Ectodermal cell (in vitro differentiated cells): ENCODE measurements at regions not wholly inside any gene's neighbourhood (a gene's known extent, or its start where the extent isn't known, plus 50 kb on each side); places are given as distances from the start of the nearest gene placed in this dataset.

Experiments
- H3K27ac ChIP-seq: 2 replicates; pipeline ENCODE4 v1.7.0; 2013; ENCODE audit warnings: mild to moderate bottlenecking, low read depth, low read length; ENCODE audit not compliant: insufficient read depth, poor library complexity, severe bottlenecking
- H3K27me3 ChIP-seq: 2 replicates; pipeline ENCODE4 v1.7.0; 2013; ENCODE audit warnings: mild to moderate bottlenecking, low read length; ENCODE audit not compliant: insufficient read depth, control insufficient read depth, poor library complexity, severe bottlenecking
- H3K36me3 ChIP-seq: one replicate; pipeline ENCODE4 v1.7.0; 2013; ENCODE audit warnings: low read length; ENCODE audit not compliant: control insufficient read depth, insufficient read depth
- H3K4me1 ChIP-seq: one replicate; pipeline ENCODE4 v1.7.0; 2013; ENCODE audit warnings: low read length; ENCODE audit not compliant: control insufficient read depth, insufficient read depth
- H3K4me3 ChIP-seq: 2 replicates; pipeline ENCODE4 v1.7.0; 2013; ENCODE audit warnings: low read depth, low read length, control low read depth; ENCODE audit not compliant: insufficient read depth
- H3K9me3 ChIP-seq: 2 replicates; pipeline ENCODE4 v1.7.0; 2013; ENCODE audit warnings: mild to moderate bottlenecking, low read length, moderate library complexity; ENCODE audit not compliant: control insufficient read depth
- WGBS, 2 experiments: methylation state at CpG; one replicate each; pipeline ENCODE4 v1.1.7; 2013; ENCODE audit warnings: missing lambda C conversion rate in 2 of 2; 5-methylcytosine and 5-hydroxymethylcytosine counted together

- WGBS, 2 experiments: 94 to 95% methylated on average over 13 of the region's 13 CpGs
- peaks cover 7% of the 10 kb centered on the region for H3K4me1 ChIP-seq
- no peak overlapping the region for H3K4me3 ChIP-seq
- no peaks in the 10 kb centered on the region for H3K9me3 ChIP-seq
- H3K27me3 ChIP-seq: no peaks in the 10 kb centered on the region
- no peak overlapping the region for H3K27ac ChIP-seq
- H3K36me3 ChIP-seq: no peaks in the 10 kb centered on the region
Measured at GRCh38 chr1:14140831-14141401, 440.9 kb downstream of the PRDM2 start.

GRCh38 chr1:14141656-14142055 is 441.7 kb downstream of the PRDM2 start:
- WGBS, 2 experiments: 94 to 95% methylated on average over 5 to 6 of the region's 6 CpGs

GRCh38 chr1:14142397-14143100 is 442.6 kb downstream of the PRDM2 start:
- Histone ChIP-seq H3K9me3 (no peaks in the 10 kb centered on the region), H3K4me1 (no peaks in the 10 kb centered on the region)
- WGBS, 2 experiments: 92 to 94% methylated on average over 11 of the region's 11 CpGs

More at GRCh38 chr1:14141656-14142055, 441.7 kb downstream of the PRDM2 start:
- Histone ChIP-seq H3K27ac (no peak overlapping the region), H3K27me3 (no peaks in the 10 kb centered on the region), H3K4me3 (no peak overlapping the region), H3K4me1 (no peaks in the 10 kb centered on the region), H3K9me3 (no peaks in the 10 kb centered on the region), H3K36me3 (no peaks in the 10 kb centered on the region)

GRCh38 chr1:14143777-14144176 is 443.8 kb downstream of the PRDM2 start:
- no peaks in the 10 kb centered on the region for H3K27me3 ChIP-seq

More at GRCh38 chr1:14142397-14143100, 442.6 kb downstream of the PRDM2 start:
- no peak overlapping the region for H3K27ac ChIP-seq
- no peak overlapping the region for H3K4me3 ChIP-seq
- H3K36me3 ChIP-seq: no peaks in the 10 kb centered on the region
- no peaks in the 10 kb centered on the region for H3K27me3 ChIP-seq

GRCh38 chr1:14148526-14148925 is 448.5 kb downstream of the PRDM2 start:
- H3K9me3 ChIP-seq: no peaks in the 10 kb centered on the region

More at GRCh38 chr1:14143777-14144176, 443.8 kb downstream of the PRDM2 start:
- Histone ChIP-seq H3K9me3 (no peaks in the 10 kb centered on the region), H3K36me3 (no peaks in the 10 kb centered on the region), H3K4me1 (no peaks in the 10 kb centered on the region), H3K27ac (no peak overlapping the region), H3K4me3 (no peak overlapping the region)
- WGBS, 2 experiments: 85 to 89% methylated on average over 5 of the region's 5 CpGs

GRCh38 chr1:14149431-14149830 is 449.1 kb upstream of the KAZN start:
- Histone ChIP-seq H3K36me3 (no peaks in the 10 kb centered on the region), H3K4me1 (no peaks in the 10 kb centered on the region), H3K27me3 (no peaks in the 10 kb centered on the region), H3K4me3 (no peak overlapping the region), H3K9me3 (no peaks in the 10 kb centered on the region), H3K27ac (no peak overlapping the region)
- 91 to 94% methylated on average over 6 to 7 of the region's 7 CpGs for WGBS, 2 experiments

More at GRCh38 chr1:14148526-14148925, 448.5 kb downstream of the PRDM2 start:
- H3K27me3 ChIP-seq: no peaks in the 10 kb centered on the region
- 95 to 100% methylated on average over 2 of the region's 2 CpGs for WGBS, 2 experiments
- no peak overlapping the region for H3K27ac ChIP-seq
- H3K4me3 ChIP-seq: no peak overlapping the region
- H3K4me1 ChIP-seq: no peaks in the 10 kb centered on the region
- no peaks in the 10 kb centered on the region for H3K36me3 ChIP-seq

GRCh38 chr1:14156543-14156942 is 441.9 kb upstream of the KAZN start:
- Histone ChIP-seq H3K27me3 (no peaks in the 10 kb centered on the region), H3K4me1 (no peaks in the 10 kb centered on the region), H3K27ac (no peak overlapping the region), H3K4me3 (no peak overlapping the region), H3K36me3 (no peaks in the 10 kb centered on the region), H3K9me3 (no peaks in the 10 kb centered on the region)
- 94 to 100% methylated on average over 4 of the region's 4 CpGs for WGBS, 2 experiments

- Histone ChIP-seq H3K4me1 (no peaks in the 10 kb centered on the region), H3K27ac (no peak overlapping the region), H3K9me3 (no peaks in the 10 kb centered on the region), H3K36me3 (no peaks in the 10 kb centered on the region), H3K4me3 (no peak overlapping the region), H3K27me3 (no peaks in the 10 kb centered on the region)
- WGBS, 2 experiments: 55 to 70% methylated on average over 2 of the region's 2 CpGs
Measured at GRCh38 chr1:14160781-14161180, 437.7 kb upstream of the KAZN start.

- Histone ChIP-seq H3K9me3 (no peaks in the 10 kb centered on the region), H3K27me3 (no peaks in the 10 kb centered on the region), H3K4me1 (no peaks in the 10 kb centered on the region), H3K27ac (no peak overlapping the region), H3K36me3 (no peaks in the 10 kb centered on the region), H3K4me3 (no peak overlapping the region)
- WGBS, 2 experiments: 92 to 100% methylated on average over 4 of the region's 4 CpGs
Measured at GRCh38 chr1:14163246-14163645, 435.2 kb upstream of the KAZN start.

GRCh38 chr1:14165371-14165801 is 433.1 kb upstream of the KAZN start:
- WGBS, 2 experiments: 45 to 46% methylated on average over 2 of the region's 2 CpGs
- no peaks in the 10 kb centered on the region for H3K36me3 ChIP-seq
- no peaks in the 10 kb centered on the region for H3K4me1 ChIP-seq
- no peak overlapping the region for H3K27ac ChIP-seq
- H3K9me3 ChIP-seq: no peaks in the 10 kb centered on the region
- no peak overlapping the region for H3K4me3 ChIP-seq
- no peaks in the 10 kb centered on the region for H3K27me3 ChIP-seq
